H1 (cell line): ENCODE measurements at regions not wholly inside any gene's neighbourhood (a gene's known extent, or its start where the extent isn't known, plus 50 kb on each side); places are given as distances from the start of the nearest gene placed in this dataset.

Experiments
- EZH2 ChIP-seq: fragments of 200-600 bp; sonication (generic); IDR thresholded peaks from 2 replicates; pipeline ENCODE4 v1.7.1; 2012; ENCODE audit warnings: low read depth, mild to moderate bottlenecking, moderate library complexity, low read length, inconsistent platforms; ENCODE audit not compliant: severe bottlenecking
- NRF1 ChIP-seq: IDR thresholded peaks from 2 replicates; pipeline ENCODE4 v1.6.1; 2011; ENCODE audit warnings: mild to moderate bottlenecking, low read depth, low read length, improper control_type of control experiment
- POU5F1 ChIP-seq: IDR thresholded peaks from 2 replicates; pipeline ENCODE4 v1.6.1; 2011; ENCODE audit warnings: low read depth, mild to moderate bottlenecking, low read length, moderate library complexity

GRCh38 chr14:87181288-87181687 is 811.7 kb downstream of the GALC start (continued):
- no peak for TF ChIP-seq EZH2
- TF ChIP-seq NRF1, result no peak
- no peak for TF ChIP-seq POU5F1
